ENCODE measurements at regions not wholly inside any gene's neighbourhood (a gene's known extent, or its start where the extent isn't known, plus 50 kb on each side); places are given as distances from the start of the nearest gene placed in this dataset.

DNA sequence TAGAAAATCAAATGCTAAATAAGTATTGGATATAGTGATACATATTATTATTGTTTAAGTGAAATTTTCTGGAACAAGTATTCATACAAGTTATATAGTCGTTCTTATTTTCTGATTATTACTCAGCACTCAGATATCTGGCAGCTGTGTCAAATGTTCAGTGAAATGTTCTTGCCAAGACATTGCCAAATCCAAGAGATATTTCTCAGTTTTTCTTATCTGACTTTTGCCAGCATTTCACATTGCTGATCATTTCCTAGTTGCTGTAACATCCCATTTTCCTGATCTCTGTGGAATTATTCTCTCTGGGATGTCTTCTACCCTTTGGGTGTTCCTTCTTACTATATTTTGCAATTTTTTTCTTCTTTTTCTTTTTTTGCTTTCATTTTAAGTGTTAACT lies 262.3 kb downstream of the KIF2B start:
- H3K4me1 ChIP-seq (ENCODE audit: low read length), result no peaks in the 10 kb centered on the region
- no peaks in the 10 kb centered on the region for H3K79me2 ChIP-seq (ENCODE audit: low read length)
- TF ChIP-seq, protein P1, sequence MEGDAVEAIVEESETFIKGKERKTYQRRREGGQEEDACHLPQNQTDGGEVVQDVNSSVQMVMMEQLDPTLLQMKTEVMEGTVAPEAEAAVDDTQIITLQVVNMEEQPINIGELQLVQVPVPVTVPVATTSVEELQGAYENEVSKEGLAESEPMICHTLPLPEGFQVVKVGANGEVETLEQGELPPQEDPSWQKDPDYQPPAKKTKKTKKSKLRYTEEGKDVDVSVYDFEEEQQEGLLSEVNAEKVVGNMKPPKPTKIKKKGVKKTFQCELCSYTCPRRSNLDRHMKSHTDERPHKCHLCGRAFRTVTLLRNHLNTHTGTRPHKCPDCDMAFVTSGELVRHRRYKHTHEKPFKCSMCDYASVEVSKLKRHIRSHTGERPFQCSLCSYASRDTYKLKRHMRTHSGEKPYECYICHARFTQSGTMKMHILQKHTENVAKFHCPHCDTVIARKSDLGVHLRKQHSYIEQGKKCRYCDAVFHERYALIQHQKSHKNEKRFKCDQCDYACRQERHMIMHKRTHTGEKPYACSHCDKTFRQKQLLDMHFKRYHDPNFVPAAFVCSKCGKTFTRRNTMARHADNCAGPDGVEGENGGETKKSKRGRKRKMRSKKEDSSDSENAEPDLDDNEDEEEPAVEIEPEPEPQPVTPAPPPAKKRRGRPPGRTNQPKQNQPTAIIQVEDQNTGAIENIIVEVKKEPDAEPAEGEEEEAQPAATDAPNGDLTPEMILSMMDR (IDR thresholded peaks at IDR 0.05; ENCODE audit: low read depth, low read length), result no peak
- TF ChIP-seq EZH2phosphoT487 (IDR thresholded peaks at IDR 0.05; ENCODE audit: low read depth), result no peak
- no peak overlapping the region for H3K9ac ChIP-seq (ENCODE audit: low read length)
- no peaks in the 10 kb centered on the region for H3K27me3 ChIP-seq (ENCODE audit: low read depth, low read length)
- no peak overlapping the region for H3K4me2 ChIP-seq (ENCODE audit: low read length)
- H3K36me3 ChIP-seq (replicated peaks; ENCODE audit: low read depth, low read length), result no peaks in the 10 kb centered on the region
- H3K4me3 ChIP-seq (ENCODE audit: low read length), result no peak overlapping the region
- no peak overlapping the region for H3K27ac ChIP-seq (ENCODE audit: low read length)
- no peaks in the 10 kb centered on the region for H3K9me3 ChIP-seq (ENCODE audit: insufficient read depth, low read length)
- no peaks in the 10 kb centered on the region for H4K20me1 ChIP-seq (ENCODE audit: insufficient read depth, low read length)
- no peak overlapping the region for H2AFZ ChIP-seq (ENCODE audit: low read depth, low read length)

DNA sequence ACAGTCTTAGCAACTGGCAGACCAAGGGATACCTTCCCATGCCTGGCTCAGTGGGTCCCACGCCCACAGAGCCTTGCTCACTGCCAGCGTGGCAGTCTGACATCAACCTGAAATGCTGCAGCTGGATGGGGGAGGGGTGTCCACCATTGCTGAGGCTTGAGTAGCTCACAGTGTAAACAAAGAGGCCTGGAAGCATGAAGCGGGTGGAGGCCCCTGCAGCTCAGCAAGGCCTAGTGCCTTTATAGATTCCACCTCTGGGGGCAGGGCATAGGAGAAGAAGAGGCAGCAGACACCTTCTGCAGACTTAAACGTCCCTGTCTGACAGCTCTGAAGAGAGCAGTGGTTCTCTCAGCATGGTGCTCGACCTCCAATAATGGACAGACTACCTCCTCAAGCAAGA lies 263.2 kb downstream of the KIF2B start:
- TF ChIP-seq, protein P1 (IDR thresholded peaks at IDR 0.05; ENCODE audit: low read depth, low read length), result no peak
- no peak for TF ChIP-seq EZH2phosphoT487 (IDR thresholded peaks at IDR 0.05; ENCODE audit: low read depth)
- Histone ChIP-seq H3K9ac (ENCODE audit: low read length) (no peak overlapping the region), H3K4me1 (ENCODE audit: low read length) (no peaks in the 10 kb centered on the region)

DNA sequence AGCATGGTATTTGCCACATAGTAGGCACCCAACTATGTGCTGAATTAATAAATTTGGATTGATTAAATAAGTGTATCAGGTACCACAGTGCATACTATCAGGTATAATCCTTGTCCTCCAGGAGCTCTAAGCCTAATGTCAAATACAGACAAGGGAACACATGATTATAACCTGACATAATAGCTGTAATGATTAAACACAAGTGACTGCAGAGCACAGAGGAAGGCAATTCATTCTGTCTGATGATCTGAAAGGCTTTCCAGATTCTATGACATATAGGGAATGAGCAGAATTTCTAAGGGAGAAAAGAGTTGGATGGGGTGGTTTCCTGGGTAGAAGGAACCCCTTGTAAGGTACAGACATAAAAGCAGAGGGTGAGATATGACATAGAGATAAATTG lies 273.5 kb downstream of the KIF2B start:
- no peaks in the 10 kb centered on the region for H3K27me3 ChIP-seq (ENCODE audit: low read depth, low read length)
- no peak overlapping the region for H3K27ac ChIP-seq (ENCODE audit: low read length)
- no peaks in the 10 kb centered on the region for H4K20me1 ChIP-seq (ENCODE audit: insufficient read depth, low read length)
- TF ChIP-seq, protein P1 (IDR thresholded peaks at IDR 0.05; ENCODE audit: low read depth, low read length), result no peak
- no peak for TF ChIP-seq EZH2phosphoT487 (IDR thresholded peaks at IDR 0.05; ENCODE audit: low read depth)
- no peak overlapping the region for H3K4me3 ChIP-seq (ENCODE audit: low read length)
- no peaks in the 10 kb centered on the region for H3K36me3 ChIP-seq (replicated peaks; ENCODE audit: low read depth, low read length)
- no peak overlapping the region for H3K9ac ChIP-seq (ENCODE audit: low read length)
- H3K9me3 ChIP-seq (ENCODE audit: insufficient read depth, low read length), result no peaks in the 10 kb centered on the region
- H3K4me2 ChIP-seq (ENCODE audit: low read length), result no peak overlapping the region
- H2AFZ ChIP-seq (ENCODE audit: low read depth, low read length), result no peak overlapping the region
- H3K79me2 ChIP-seq (ENCODE audit: low read length), result no peaks in the 10 kb centered on the region
- H3K4me1 ChIP-seq (ENCODE audit: low read length), result peaks cover 4% of the 10 kb centered on the region; the same call in 1 of the 2 replicates

More for the DNA sequence above, 263.2 kb downstream of the KIF2B start:
- H3K4me2 ChIP-seq (ENCODE audit: low read length), result no peak overlapping the region
- no peaks in the 10 kb centered on the region for H3K9me3 ChIP-seq (ENCODE audit: insufficient read depth, low read length)
- H3K79me2 ChIP-seq (ENCODE audit: low read length), result no peaks in the 10 kb centered on the region
- no peak overlapping the region for H3K27ac ChIP-seq (ENCODE audit: low read length)
- H3K36me3 ChIP-seq (replicated peaks; ENCODE audit: low read depth, low read length), result no peaks in the 10 kb centered on the region
- no peaks in the 10 kb centered on the region for H3K27me3 ChIP-seq (ENCODE audit: low read depth, low read length)
- no peak overlapping the region for H3K4me3 ChIP-seq (ENCODE audit: low read length)
- no peaks in the 10 kb centered on the region for H4K20me1 ChIP-seq (ENCODE audit: insufficient read depth, low read length)
- no peak overlapping the region for H2AFZ ChIP-seq (ENCODE audit: low read depth, low read length)

DNA sequence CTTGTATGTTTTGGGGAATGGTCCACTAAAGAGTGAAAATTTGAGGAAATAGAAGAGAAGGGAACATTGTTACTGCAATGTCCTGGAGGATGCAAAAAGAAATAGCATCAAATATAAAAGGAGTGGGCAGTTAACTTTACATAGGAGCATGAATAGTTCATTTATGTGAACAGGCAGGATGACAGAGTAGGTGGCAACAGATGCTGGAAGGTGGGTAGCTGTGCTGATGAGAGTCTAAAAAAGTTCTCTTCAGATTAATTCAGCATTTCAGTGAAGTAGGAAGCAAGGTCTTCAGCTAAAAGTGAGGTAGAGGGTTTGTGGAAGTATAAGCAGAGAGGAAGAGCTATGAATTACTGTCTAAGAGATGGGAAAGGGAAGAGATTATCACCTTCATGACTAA lies 276.5 kb downstream of the KIF2B start:
- H3K27ac ChIP-seq (ENCODE audit: low read length), result no peak overlapping the region
- H4K20me1 ChIP-seq (ENCODE audit: insufficient read depth, low read length), result no peaks in the 10 kb centered on the region
- H3K36me3 ChIP-seq (replicated peaks; ENCODE audit: low read depth, low read length), result no peaks in the 10 kb centered on the region
- H3K4me3 ChIP-seq (ENCODE audit: low read length), result no peak overlapping the region
- no peak overlapping the region for H3K9ac ChIP-seq (ENCODE audit: low read length)
- no peaks in the 10 kb centered on the region for H3K4me1 ChIP-seq (ENCODE audit: low read length)
- no peaks in the 10 kb centered on the region for H3K79me2 ChIP-seq (ENCODE audit: low read length)
- no peak overlapping the region for H3K4me2 ChIP-seq (ENCODE audit: low read length)
- no peak overlapping the region for H2AFZ ChIP-seq (ENCODE audit: low read depth, low read length)
- no peaks in the 10 kb centered on the region for H3K27me3 ChIP-seq (ENCODE audit: low read depth, low read length)
- TF ChIP-seq, protein P1 (IDR thresholded peaks at IDR 0.05; ENCODE audit: low read depth, low read length), result no peak
- TF ChIP-seq EZH2phosphoT487 (IDR thresholded peaks at IDR 0.05; ENCODE audit: low read depth), result no peak
- H3K9me3 ChIP-seq (ENCODE audit: insufficient read depth, low read length), result no peaks in the 10 kb centered on the region; the same call in 1 of the 2 replicates

All from OCI-LY3 (cell line).